Osteoblast (primary cell): ENCODE measurements at regions not wholly inside any gene's neighbourhood (a gene's known extent, or its start where the extent isn't known, plus 50 kb on each side); places are given as distances from the start of the nearest gene placed in this dataset.

ENCODE experiments used
- DNase-seq: peaks from one replicate; pipeline ENCODE4 v3.0.0; 2011; ENCODE audit warnings: low spot score, mixed read lengths; ENCODE audit not compliant: insufficient read length; ENCODE audit errors: missing footprints
- H2AFZ ChIP-seq: 2 replicates; pipeline ENCODE4 v1.6.0; 2011; ENCODE audit warnings: mild to moderate bottlenecking, low read length
- H3K27ac ChIP-seq: 2 replicates; pipeline ENCODE4 v1.5.1; 2011; ENCODE audit warnings: mild to moderate bottlenecking, low read depth, low read length, moderate library complexity
- H3K27me3 ChIP-seq: 2 replicates; pipeline ENCODE4 v1.6.0; 2012; ENCODE audit warnings: mild to moderate bottlenecking, control low read depth, inconsistent platforms, low read length, moderate library complexity; ENCODE audit not compliant: insufficient read depth
- H3K36me3 ChIP-seq: 2 replicates; pipeline ENCODE4 v1.5.1; 2011; ENCODE audit warnings: mild to moderate bottlenecking, low read length, control low read depth, moderate library complexity; ENCODE audit not compliant: insufficient read depth
- H3K4me1 ChIP-seq: 2 replicates; pipeline ENCODE4 v1.5.1; 2011; ENCODE audit warnings: mild to moderate bottlenecking, low read length, control low read depth, moderate library complexity; ENCODE audit not compliant: insufficient read depth
- H3K4me2 ChIP-seq: 2 replicates; pipeline ENCODE4 v1.6.0; 2011; ENCODE audit warnings: mild to moderate bottlenecking, low read length; ENCODE audit not compliant: insufficient read depth
- H3K4me3 ChIP-seq: fragments of 200-600 bp; sonication (generic); 3 replicates; pipeline ENCODE4 v1.5.1; 2012; ENCODE audit warnings: mild to moderate bottlenecking, low read length, inconsistent platforms; ENCODE audit not compliant: insufficient read depth
- H3K79me2 ChIP-seq: 2 replicates; pipeline ENCODE4 v1.6.0; 2012; ENCODE audit warnings: mild to moderate bottlenecking, low read length, control low read depth, inconsistent platforms; ENCODE audit not compliant: insufficient read depth
- H3K9me3 ChIP-seq: 2 replicates; pipeline ENCODE4 v1.5.1; 2011; ENCODE audit warnings: low read depth, low read length, control low read depth
- H4K20me1 ChIP-seq: 2 replicates; pipeline ENCODE4 v1.6.0; 2012; ENCODE audit warnings: mild to moderate bottlenecking, low read length, control low read depth; ENCODE audit not compliant: insufficient read depth
- CTCF ChIP-seq: IDR thresholded peaks from 2 replicates; pipeline ENCODE4 v1.5.1; 2011; ENCODE audit warnings: mild to moderate bottlenecking, low read depth, low read length, moderate library complexity; ENCODE audit errors: extremely low read depth

GRCh38 chr16:66079671-66080334 lies 286.7 kb upstream of the CDH5 start:
- Histone ChIP-seq H3K27me3 (no peaks in the 10 kb centered on the region), H2AFZ (no peak overlapping the region), H3K4me2 (no peak overlapping the region), H3K79me2 (no peaks in the 10 kb centered on the region), H3K4me3 (no peak overlapping the region), H3K36me3 (no peaks in the 10 kb centered on the region), H4K20me1 (no peaks in the 10 kb centered on the region), H3K9me3 (no peaks in the 10 kb centered on the region), H3K4me1 (peaks cover 12% of the 10 kb centered on the region), H3K27ac (no peak overlapping the region)
- TF ChIP-seq CTCF, result no peak
- no peak for DNase-seq

GRCh38 chr16:66070140-66070917 lies 296.2 kb upstream of the CDH5 start:
- Histone ChIP-seq H3K4me3 (no peak overlapping the region), H3K9me3 (no peaks in the 10 kb centered on the region), H3K36me3 (no peaks in the 10 kb centered on the region), H4K20me1 (no peaks in the 10 kb centered on the region), H3K4me2 (no peak overlapping the region), H3K79me2 (no peaks in the 10 kb centered on the region), H2AFZ (peak overlapping the region; percentile 8), H3K27ac (no peak overlapping the region), H3K4me1 (peaks cover 8% of the 10 kb centered on the region), H3K27me3 (no peaks in the 10 kb centered on the region)
- DNase-seq, result no peak
- TF ChIP-seq CTCF, result no peak

GRCh38 chr16:66069587-66069986 lies 296.9 kb upstream of the CDH5 start:
- no peak for TF ChIP-seq CTCF
- Histone ChIP-seq H3K9me3 (no peaks in the 10 kb centered on the region), H2AFZ (peak overlapping the region; percentile 17), H3K27ac (no peak overlapping the region), H3K36me3 (no peaks in the 10 kb centered on the region), H3K4me3 (no peak overlapping the region), H3K79me2 (no peaks in the 10 kb centered on the region), H3K4me2 (no peak overlapping the region), H3K4me1 (peaks cover 8% of the 10 kb centered on the region), H4K20me1 (no peaks in the 10 kb centered on the region), H3K27me3 (peaks cover 7% of the 10 kb centered on the region)
- no peak for DNase-seq

GRCh38 chr16:66066404-66066803 lies 300.1 kb upstream of the CDH5 start:
- no peak overlapping the region for H2AFZ ChIP-seq
- H3K27ac ChIP-seq, result no peak overlapping the region
- no peaks in the 10 kb centered on the region for H3K36me3 ChIP-seq
- no peak overlapping the region for H3K4me3 ChIP-seq
- no peaks in the 10 kb centered on the region for H3K9me3 ChIP-seq
- H3K27me3 ChIP-seq, result peaks cover 8% of the 10 kb centered on the region
- no peak overlapping the region for H3K4me2 ChIP-seq
- H3K4me1 ChIP-seq, result peaks cover 8% of the 10 kb centered on the region
- no peaks in the 10 kb centered on the region for H3K79me2 ChIP-seq
- H4K20me1 ChIP-seq, result no peaks in the 10 kb centered on the region
- no peak for TF ChIP-seq CTCF
- no peak for DNase-seq
